Fibroblast of mammary gland (primary cell): ENCODE measurements at regions not wholly inside any gene's neighbourhood (a gene's known extent, or its start where the extent isn't known, plus 50 kb on each side); places are given as distances from the start of the nearest gene placed in this dataset.
A peak's percentile ranks its signal among the peaks of the same experiment; 100 is the strongest.

Experiments used
- DNase-seq: peaks from one replicate; pipeline ENCODE4 v3.0.0-alpha.2; 2010; ENCODE audit warnings: low read depth
- H3K4me3 ChIP-seq: 2 replicates; pipeline ENCODE4 v1.5.1; 2011; ENCODE audit warnings: low read depth, mild to moderate bottlenecking, low read length, moderate library complexity; ENCODE audit not compliant: control insufficient read depth
- CTCF ChIP-seq: conservative IDR thresholded peaks from 2 replicates; pipeline ENCODE4 v1.5.1; 2011; ENCODE audit warnings: low read depth, low read length, inconsistent platforms; ENCODE audit not compliant: control insufficient read depth, insufficient read depth

- TF ChIP-seq CTCF, result no peak
- DNase-seq, result no peak
- no peak overlapping the region for H3K4me3 ChIP-seq
Measured at GRCh38 chr5:136694258-136694657, 328.9 kb upstream of the TRPC7 start.

- DNase-seq, result no peak
- no peak for TF ChIP-seq CTCF
Measured at GRCh38 chr5:136689552-136689951, 324.2 kb upstream of the TRPC7 start.

GRCh38 chr5:136686192-136686872 is 321.0 kb upstream of the TRPC7 start:
- DNase-seq, result peak; percentile 25
- H3K4me3 ChIP-seq, result no peak overlapping the region
- TF ChIP-seq CTCF, result peak; percentile 37

More at GRCh38 chr5:136689552-136689951, 324.2 kb upstream of the TRPC7 start:
- no peak overlapping the region for H3K4me3 ChIP-seq

- TF ChIP-seq CTCF, result no peak
- no peak overlapping the region for H3K4me3 ChIP-seq
- no peak for DNase-seq
Measured at GRCh38 chr5:136682986-136683385, 317.6 kb upstream of the TRPC7 start.

- no peak for DNase-seq
- H3K4me3 ChIP-seq, result no peak overlapping the region
- TF ChIP-seq CTCF, result no peak
Measured at GRCh38 chr5:136679233-136679632, 313.9 kb upstream of the TRPC7 start.

- no peak for DNase-seq
- TF ChIP-seq CTCF, result no peak
- no peak overlapping the region for H3K4me3 ChIP-seq
Measured at GRCh38 chr5:136677217-136677616, 311.9 kb upstream of the TRPC7 start.

GRCh38 chr5:136676685-136677084 is 311.3 kb upstream of the TRPC7 start:
- no peak for DNase-seq
- TF ChIP-seq CTCF, result no peak
- no peak overlapping the region for H3K4me3 ChIP-seq
